A673 (cell line): ENCODE measurements at regions not wholly inside any gene's neighbourhood (a gene's known extent, or its start where the extent isn't known, plus 50 kb on each side); places are given as distances from the start of the nearest gene placed in this dataset.

Experiments used
- BruUV-seq: library from RNA; stranded (reverse); fragments of 400-500 nt; replicated peaks from 2 replicates; lab custom pipeline; 2021; lab: Mats Ljungman, UMichigan
- CTCF ChIA-PET: fragments of 300-600 bp; sonication (Branson Sonifier 250); formaldehyde crosslinking; loops from one replicate; lab custom pipeline; 2022; ENCODE audit warnings: antibody characterized with exemption; lab: Charles Lee
- POLR2A ChIA-PET: fragments of 300-600 bp; sonication (Branson Sonifier 250); formaldehyde crosslinking; loops from one replicate; lab custom pipeline; 2022; ENCODE audit warnings: antibody characterized with exemption; ENCODE audit not compliant: low non-redundant PET; lab: Charles Lee
- DNase-seq: peaks from one replicate; pipeline ENCODE4 v3.0.0-alpha.2; 2015; ENCODE audit warnings: low spot score
- H3K27ac ChIP-seq: fragments of 200-600 bp; sonication (generic); 2 replicates; pipeline ENCODE4 v1.5.1; 2016; ENCODE audit warnings: mixed run types, low read depth, mild to moderate bottlenecking, mixed read lengths, antibody characterized with exemption, low read length; ENCODE audit not compliant: poor library complexity, severe bottlenecking
- H3K27me3 ChIP-seq: fragments of 200-600 bp; sonication (generic); replicated peaks from 2 replicates; pipeline ENCODE4 v1.6.1; 2017; ENCODE audit warnings: mixed run types, low read depth, mild to moderate bottlenecking, mixed read lengths, antibody characterized with exemption, low read length; ENCODE audit not compliant: insufficient read depth, poor library complexity
- H3K36me3 ChIP-seq: fragments of 200-600 bp; sonication (generic); 2 replicates; pipeline ENCODE4 v1.6.1; 2016; ENCODE audit warnings: mixed run types, mild to moderate bottlenecking, mixed read lengths, antibody characterized with exemption, low read length; ENCODE audit not compliant: insufficient read depth, poor library complexity, severe bottlenecking
- H3K4me1 ChIP-seq: fragments of 200-600 bp; sonication (generic); 2 replicates; pipeline ENCODE4 v1.6.1; 2017; ENCODE audit warnings: mixed run types, mild to moderate bottlenecking, mixed read lengths, antibody characterized with exemption, low read length; ENCODE audit not compliant: insufficient read depth, poor library complexity, severe bottlenecking
- H3K4me3 ChIP-seq: fragments of 200-600 bp; sonication (generic); 2 replicates; pipeline ENCODE4 v1.5.1; 2016; ENCODE audit warnings: low read depth, mixed run types, mild to moderate bottlenecking, mixed read lengths, low read length; ENCODE audit not compliant: poor library complexity, severe bottlenecking
- H3K9me3 ChIP-seq: fragments of 200-600 bp; sonication (generic); 2 replicates; pipeline ENCODE4 v1.6.1; 2016; ENCODE audit warnings: mixed run types, low read depth, mild to moderate bottlenecking, mixed read lengths, antibody characterized with exemption, low read length; ENCODE audit not compliant: poor library complexity, severe bottlenecking
- CTCF ChIP-seq: fragments of 300-800, 200-600 bp; sonication (generic); conservative IDR thresholded peaks from 2 replicates; pipeline ENCODE4 v1.5.1; 2017; ENCODE audit warnings: low read depth, mild to moderate bottlenecking, antibody characterized with exemption, low read length, moderate library complexity, mixed read lengths
- EZH2 ChIP-seq: fragments of 200-600 bp; sonication (generic); IDR thresholded peaks from 2 replicates; pipeline ENCODE4 v1.6.1; 2017; ENCODE audit warnings: borderline replicate concordance, low read depth, mild to moderate bottlenecking, mixed read lengths, antibody characterized with exemption, low read length; ENCODE audit not compliant: poor library complexity, severe bottlenecking
- intact Hi-C: fragments of 100-400 bp; cut with micrococcal nuclease; formaldehyde crosslinking; loops from one replicate; pipeline ENCODE4 v1.10.0; 2022; ENCODE audit not compliant: unreplicated experiment

- H3K27me3 ChIP-seq, result no peaks in the 10 kb centered on the region
- POLR2A ChIA-PET, result no interaction called here
- H3K4me1 ChIP-seq, result no peaks in the 10 kb centered on the region
- H3K9me3 ChIP-seq, result no peaks in the 10 kb centered on the region
- no peak for DNase-seq
- TF ChIP-seq EZH2, result no peak
- no peak for TF ChIP-seq CTCF
- H3K27ac ChIP-seq, result no peak overlapping the region
- CTCF ChIA-PET, result no interaction called here
- intact Hi-C loops, result no loop called here
- BruUV-seq, result no TSS peak
- no peak overlapping the region for H3K4me3 ChIP-seq
- no peaks in the 10 kb centered on the region for H3K36me3 ChIP-seq
Observed at GRCh38 chr9:17894501-17895160, 315.8 kb downstream of the SH3GL2 start.

GRCh38 chr9:17900606-17901005 lies 321.7 kb downstream of the SH3GL2 start:
- Histone ChIP-seq H3K9me3 (no peaks in the 10 kb centered on the region), H3K27me3 (peaks cover 9% of the 10 kb centered on the region), H3K36me3 (no peaks in the 10 kb centered on the region), H3K27ac (no peak overlapping the region), H3K4me3 (no peak overlapping the region), H3K4me1 (no peaks in the 10 kb centered on the region)
- intact Hi-C loops, result loop anchor here (10.0 kb wide), 1 partner anchor 64 kb away; no protein-coding TSS in a partner anchor
- TF ChIP-seq CTCF (no peak), EZH2 (no peak)
- BruUV-seq, result no TSS peak
- DNase-seq, result no peak
- ChIA-PET CTCF (no interaction called here), POLR2A (no interaction called here)

- H3K27me3 ChIP-seq, result peaks cover 28% of the 10 kb centered on the region
- no peaks in the 10 kb centered on the region for H3K9me3 ChIP-seq
- H3K36me3 ChIP-seq, result no peaks in the 10 kb centered on the region
- intact Hi-C loops, result loop anchor here (10.0 kb wide), 1 partner anchor 59 kb away; no protein-coding TSS in a partner anchor
- TF ChIP-seq CTCF (no peak), EZH2 (no peak)
- no TSS peak for BruUV-seq
- ChIA-PET POLR2A (no interaction called here), CTCF (no interaction called here)
- H3K4me1 ChIP-seq, result no peaks in the 10 kb centered on the region
- H3K4me3 ChIP-seq, result no peak overlapping the region
- DNase-seq, result no peak
- H3K27ac ChIP-seq, result no peak overlapping the region
Observed at GRCh38 chr9:17905366-17905765, 326.5 kb downstream of the SH3GL2 start.
